ENCODE measurements at regions not wholly inside any gene's neighbourhood (a gene's known extent, or its start where the extent isn't known, plus 50 kb on each side); places are given as distances from the start of the nearest gene placed in this dataset.
"Not testable (repeated sequence)": the region's sequence is repeated elsewhere in the genome, so short reads cannot be mapped to it uniquely, and the experiment has no call there.

DNA sequence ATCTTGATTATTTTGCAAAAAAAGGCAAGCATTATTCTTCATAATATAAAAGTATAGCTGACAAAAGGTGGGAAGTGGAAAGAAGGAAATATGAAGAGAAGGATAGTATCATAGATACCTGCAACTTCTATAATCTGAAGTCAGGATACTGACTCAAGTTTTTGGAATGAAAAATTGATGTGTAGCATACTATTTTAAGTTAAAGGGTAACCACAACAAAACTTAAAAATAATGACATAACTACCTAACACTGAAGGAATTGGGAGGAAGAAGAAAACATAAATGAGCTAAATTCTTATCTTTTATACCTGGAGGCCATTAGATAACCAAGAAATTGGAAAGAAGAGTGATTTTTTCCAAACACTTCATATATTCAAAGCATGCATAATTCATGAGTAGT lies 51.8 kb upstream of the TLE1 start:
- DNase-seq (ENCODE audit: low read depth in 2 of 2), result no peak

DNA sequence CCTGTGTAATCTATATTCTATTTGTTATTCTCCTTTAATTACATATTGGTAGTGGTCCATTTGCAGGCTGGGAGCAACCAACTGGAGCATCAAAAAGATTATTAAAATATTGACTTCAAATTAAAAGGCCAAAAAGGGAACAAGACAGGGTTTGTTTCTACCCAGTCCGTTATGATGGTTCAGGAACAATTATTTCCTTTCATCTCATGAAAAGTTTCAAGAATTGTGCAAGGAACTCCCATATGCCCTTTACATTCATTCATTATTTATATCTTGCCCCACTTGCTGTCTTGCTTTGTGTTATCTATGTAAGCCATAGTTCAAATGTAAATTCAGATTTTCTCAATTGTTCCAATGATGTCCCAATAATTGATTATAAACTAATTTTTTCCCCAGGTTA lies 58.7 kb upstream of the TLE1 start:
- no peak for DNase-seq (ENCODE audit: low read depth in 2 of 2)

DNA sequence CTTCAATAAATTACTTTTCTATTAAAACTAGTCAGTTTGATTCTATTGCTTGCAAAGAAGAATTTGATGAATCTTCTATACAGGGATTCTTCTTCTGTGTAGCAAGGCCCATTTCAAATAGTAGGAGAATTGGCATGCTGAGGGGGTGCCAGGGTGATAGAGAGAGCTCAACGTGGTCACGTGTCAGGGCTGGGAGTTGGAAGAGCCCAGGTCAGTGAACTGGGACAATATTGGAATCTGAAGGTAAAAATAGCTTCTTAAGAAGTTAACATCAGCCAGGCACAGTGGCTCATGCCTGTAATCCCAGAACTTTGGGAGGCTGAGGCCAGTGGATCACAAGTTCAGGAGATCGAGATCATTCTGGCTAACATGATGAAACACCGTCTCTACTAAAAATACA lies 64.1 kb upstream of the TLE1 start:
- DNase-seq (ENCODE audit: low read depth in 2 of 2), result no peak

DNA sequence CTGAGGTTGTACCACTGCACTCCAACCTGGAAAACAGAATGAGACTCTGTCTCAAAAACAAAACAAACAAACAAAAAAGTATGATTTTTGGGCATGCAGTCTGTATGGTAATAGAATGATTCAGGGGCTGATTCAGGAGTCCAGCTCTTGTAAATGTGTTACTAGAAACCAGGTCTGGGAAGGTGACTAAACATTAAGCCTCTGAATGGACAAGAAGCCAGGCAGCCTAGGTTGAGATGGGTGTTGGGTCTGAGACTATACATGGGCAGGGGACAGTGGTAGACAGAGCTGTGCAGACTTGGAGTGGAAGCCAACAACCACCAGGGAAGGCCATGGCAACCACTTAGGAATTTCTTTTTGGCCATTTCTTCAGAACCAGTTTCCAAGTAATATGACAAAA lies 64.9 kb upstream of the TLE1 start:
- DNase-seq (ENCODE audit: low read depth in 2 of 2), result no peak

DNA sequence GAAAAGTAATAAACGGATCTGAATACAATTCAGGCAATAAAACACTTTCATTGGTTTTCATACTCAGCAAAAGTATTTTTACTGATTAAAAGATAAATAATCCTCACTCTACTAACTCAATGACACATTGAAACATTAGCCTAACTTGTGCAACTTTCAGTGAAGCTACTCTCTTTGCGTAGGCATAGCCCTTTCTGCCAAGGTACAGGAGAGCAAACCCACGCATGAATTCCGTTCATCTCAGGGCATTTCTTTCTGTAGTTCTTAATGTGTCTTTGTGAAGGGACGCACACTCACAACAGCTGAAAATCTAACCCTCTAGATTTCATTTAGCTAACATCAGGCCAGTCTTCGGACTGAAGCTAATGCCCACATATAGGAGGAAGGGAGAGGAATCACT lies 66.4 kb upstream of the TLE1 start:
- DNase-seq (ENCODE audit: low read depth in 2 of 2), result no peak

DNA sequence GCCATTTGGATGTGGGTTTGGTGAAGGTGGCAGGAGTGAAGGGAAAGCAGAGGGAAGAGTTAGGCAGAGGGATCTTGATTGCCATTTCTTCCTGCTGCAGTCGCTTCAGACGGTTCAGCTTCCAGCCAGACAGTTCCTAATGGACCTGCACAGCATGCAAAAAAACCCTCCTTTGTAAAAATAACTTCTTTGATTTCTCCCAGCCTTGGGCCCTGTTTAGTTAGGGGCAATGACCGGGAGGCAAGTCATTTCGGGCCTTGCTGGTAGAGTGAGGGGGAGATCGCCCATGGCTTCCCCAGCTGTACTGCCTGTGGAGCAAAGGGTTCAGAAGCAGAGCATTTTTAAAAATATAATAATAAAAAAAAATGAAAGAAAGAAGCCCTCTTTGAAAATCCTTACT lies 67.2 kb upstream of the TLE1 start:
- DNase-seq (ENCODE audit: low read depth in 2 of 2), result no peak

DNA sequence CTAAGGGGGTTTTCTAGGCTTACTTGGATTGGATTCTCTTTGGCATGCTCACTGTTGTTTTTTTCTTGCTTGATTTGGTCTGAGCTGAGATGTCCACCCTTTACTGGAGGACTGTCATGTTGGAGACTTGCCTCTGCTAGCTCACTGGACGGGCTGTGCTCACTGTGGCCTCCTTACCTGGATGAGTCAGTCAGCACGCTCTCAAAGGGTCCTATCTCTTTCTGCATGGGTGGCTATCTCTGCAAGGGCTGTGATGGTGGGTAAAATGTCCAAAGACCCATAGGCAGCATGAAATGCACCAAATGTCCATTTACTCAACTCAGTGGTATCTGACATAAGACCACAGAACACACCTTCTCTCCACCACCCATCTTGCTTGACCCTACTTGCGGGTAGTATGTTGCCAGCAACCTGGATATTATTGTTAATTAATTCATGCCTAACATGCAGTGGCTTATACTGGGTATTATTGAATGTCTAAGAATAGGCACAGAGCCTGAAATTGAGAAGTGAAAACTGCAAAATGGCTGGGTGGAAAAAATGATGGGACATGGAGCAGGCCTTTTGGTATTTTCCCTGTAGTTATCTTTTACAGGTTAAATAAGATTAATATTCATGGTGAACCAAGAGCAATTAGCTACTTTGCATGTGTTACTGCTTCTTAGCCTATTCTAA lies 68.9 kb upstream of the TLE1 start:
- no peak for DNase-seq (ENCODE audit: low read depth in 2 of 2)

DNA sequence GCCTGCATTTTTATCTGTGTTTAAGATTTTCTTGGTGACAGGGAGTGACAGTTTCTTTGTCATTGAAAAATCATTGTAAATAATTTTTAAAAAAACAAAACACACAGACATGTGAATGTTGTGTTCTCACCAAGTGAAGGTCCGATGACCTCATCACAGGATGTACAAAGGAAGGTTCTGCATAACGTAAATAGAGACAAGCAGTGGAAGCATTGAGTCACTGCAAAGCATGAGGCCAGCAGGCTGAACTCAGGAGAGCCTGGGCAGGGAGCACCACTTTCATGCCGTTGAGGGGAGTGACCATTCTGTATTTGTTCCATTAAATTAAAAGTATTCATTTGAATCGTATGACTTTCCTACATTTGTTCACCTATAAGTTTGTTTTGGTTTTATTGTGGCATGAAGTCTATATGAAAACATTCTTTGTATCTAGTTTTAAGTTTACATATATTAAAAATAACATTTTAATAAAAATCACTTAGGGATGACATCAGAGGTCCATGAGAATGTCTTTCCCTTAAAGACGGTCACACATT lies 70.4 kb upstream of the TLE1 start:
- DNase-seq (ENCODE audit: low read depth in 2 of 2), result peak; percentile 29 to 39

DNA sequence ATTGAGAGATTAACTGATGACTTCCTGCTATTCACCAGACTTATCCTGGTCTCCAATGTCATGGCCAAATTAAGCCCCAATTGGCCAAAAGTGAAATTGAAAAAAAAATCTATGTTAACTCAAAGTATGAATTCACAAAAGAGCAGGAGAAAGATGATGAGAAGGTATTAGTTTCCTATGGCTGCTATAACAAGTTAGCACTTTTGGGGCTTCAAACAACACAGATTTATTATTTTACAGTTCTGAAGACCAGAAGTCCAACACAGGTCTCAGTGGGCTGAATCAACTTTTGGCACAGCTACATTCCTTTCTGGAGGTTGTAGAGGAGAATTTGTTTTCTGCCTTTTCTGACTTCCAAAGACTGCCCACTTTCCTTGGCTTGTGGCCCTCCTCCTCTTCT lies 78.6 kb upstream of the TLE1 start:
- DNase-seq (ENCODE audit: low read depth in 2 of 2), result no peak

DNA sequence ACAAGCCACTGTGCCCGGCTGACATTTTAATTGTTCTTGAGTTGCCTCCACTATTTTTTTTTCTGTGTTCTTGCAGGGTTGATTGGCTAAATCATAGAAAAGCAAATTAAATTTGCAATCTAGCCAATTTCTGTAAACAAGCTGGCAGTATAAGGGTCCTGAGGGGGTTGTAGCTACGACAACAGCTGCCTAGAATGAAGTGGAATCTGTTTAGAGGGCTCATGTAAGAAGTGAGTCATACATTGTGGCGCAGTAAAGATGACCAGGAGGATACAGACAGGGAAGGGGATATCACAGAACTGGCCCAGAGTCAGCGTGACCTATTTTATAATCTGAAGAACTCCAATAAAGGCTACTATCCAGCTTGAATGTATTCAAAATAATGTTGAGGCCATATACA lies 82.2 kb upstream of the TLE1 start:
- peak; percentile 12 to 18 for DNase-seq (ENCODE audit: low read depth in 2 of 2)

DNA sequence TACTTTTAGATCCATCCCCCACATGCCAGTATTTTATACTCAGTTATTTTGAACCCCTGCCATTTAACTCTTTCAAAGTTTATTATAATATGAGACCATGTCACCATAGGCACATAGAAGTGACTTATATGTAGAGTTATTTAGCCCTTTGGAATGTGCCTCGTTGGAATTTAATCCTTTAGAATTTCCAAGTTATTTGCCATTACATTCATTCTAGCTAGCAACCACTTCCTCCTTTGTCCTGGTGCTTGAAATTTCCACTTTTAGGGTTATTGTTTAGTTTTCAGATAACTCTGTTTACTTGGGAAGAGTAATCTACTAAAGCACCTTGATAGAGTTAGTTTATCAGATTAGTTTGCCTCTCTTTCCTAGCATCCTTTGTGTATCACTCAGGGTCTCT lies 82.8 kb upstream of the TLE1 start:
- peak; percentile 31 to 36 for DNase-seq (ENCODE audit: low read depth in 2 of 2)

DNA sequence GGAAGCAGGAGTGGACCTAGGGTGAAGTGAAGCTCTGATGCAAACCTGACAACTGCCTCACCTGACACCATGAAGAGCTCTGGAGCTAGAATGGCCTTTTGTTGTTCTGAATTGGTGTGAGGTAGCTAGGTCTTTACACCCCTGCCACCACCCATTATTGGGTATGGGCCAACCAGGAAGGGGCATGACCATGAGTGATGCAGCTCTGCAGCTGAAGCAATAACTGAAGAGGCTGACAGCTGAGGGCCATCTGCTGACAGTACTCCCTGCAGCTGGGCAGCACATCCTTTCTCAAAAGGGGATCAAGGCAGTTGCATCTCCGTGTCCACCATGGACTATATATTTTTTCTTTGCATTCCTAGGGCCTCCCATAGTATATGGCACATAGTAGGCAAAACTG lies 87.0 kb upstream of the TLE1 start:
- DNase-seq (ENCODE audit: low read depth in 2 of 2), result no peak

DNA sequence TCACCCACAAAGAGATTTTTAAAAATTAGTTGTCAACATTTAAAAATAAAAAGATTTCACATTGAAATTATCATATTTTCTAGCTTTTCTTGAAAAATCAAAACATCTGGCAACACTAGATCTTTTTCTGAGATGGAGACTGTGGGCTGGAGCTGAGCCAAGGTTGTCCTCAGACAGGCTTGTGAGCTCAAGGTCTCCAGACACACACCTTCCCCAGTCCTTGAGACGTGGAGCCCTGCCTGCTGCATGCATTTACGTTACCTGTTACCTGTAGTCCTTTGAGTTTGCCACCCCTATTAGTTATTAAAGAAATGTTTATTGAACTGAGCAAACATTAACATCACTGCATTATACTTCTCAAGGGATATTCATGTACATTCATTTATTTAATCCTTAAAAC lies 87.5 kb upstream of the TLE1 start:
- DNase-seq (ENCODE audit: low read depth in 2 of 2), result no peak

DNA sequence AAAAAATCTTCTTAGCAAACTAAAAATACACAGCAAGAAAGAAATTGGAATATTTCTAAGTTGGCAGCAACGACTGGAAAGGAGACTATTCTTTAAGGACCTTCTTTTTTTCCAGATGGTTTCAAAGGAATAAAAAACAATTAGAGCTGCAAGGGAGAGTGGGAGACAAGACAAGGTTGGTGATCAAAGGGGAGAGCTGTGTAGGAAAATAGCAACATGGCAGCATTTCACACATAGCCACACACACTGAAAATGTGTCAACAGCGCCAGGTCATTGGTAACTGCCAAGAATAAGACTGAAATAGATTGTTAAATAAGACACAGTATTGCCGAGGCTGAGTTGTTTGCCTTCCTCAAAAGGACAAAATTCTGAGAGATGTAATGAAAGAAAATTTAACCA lies 88.1 kb upstream of the TLE1 start:
- DNase-seq (ENCODE audit: low read depth in 2 of 2), result no peak

DNA sequence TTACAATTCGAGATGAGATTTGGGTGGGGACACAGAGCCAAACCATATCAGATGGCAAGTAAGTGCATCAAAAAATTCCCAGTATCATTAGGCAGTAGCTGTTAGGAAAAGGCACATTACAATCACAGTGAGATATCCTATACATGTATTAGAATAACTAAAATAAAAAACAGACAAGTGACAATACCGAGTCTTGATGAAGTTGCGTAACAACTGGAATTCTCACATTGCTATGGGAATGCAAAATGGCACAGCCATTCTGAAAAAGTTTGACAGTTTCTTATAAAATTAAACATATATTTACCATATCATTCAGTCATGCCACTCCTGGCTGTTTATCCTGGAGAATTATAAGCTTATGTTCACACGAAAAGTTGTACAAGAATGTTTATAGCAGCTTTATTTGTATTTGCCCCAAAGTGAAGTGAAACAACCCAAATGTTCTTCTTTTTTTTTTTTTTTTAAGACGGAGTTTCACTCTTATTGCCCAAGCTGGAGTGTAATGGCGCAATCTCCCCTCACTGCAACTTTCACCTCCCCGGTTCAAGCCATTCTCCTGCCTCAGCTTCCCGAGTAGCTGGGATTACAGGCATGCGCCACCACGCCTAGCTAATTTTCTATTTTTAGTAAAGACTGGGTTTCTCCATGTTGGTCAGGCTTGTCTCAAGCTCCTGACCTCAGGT lies 93.1 kb upstream of the TLE1 start:
- DNase-seq (ENCODE audit: low read depth in 2 of 2), result no peak

DNA sequence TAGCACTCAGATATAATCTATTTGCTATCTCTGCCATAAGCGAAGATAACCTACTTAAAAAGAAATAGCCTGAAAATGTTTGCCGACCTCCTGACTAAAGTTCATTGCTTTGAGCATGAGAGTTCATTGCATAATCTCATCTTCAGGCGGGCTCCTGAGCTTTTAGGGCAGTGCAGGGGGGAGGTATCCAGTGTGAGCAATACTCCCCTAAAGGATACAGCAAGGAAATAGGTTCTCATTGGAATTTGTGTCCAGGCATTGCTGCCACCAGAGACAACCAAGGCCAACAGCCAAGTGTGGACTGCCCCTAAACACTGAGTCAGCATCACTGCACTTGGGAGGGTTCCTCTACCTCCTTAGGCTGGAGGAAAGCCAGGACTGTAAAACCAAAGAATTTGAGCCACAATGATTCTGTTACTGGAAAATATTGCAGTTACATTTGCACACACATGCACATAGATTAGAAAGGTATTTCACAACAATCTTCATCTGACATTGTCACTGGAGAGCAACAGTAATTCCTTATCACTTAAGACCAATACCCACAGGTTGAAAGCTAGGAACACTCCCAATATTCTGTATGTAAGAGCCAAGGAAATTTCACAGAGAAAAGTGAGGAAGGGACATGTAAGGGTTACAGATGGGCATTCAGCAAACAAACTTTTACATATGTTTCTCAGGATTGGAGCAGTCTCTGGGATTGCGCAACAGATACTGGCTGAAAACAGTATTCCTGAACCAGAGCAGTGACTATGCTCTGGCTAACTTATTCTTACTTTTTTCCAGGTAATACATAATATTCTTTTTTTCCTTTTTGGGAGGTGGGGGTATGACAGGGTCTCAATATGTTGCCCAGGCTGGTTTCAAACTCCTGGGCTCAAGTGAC lies 98.6 kb upstream of the TLE1 start:
- DNase-seq (ENCODE audit: low read depth in 2 of 2), result peak; percentile 93 to 95

DNA sequence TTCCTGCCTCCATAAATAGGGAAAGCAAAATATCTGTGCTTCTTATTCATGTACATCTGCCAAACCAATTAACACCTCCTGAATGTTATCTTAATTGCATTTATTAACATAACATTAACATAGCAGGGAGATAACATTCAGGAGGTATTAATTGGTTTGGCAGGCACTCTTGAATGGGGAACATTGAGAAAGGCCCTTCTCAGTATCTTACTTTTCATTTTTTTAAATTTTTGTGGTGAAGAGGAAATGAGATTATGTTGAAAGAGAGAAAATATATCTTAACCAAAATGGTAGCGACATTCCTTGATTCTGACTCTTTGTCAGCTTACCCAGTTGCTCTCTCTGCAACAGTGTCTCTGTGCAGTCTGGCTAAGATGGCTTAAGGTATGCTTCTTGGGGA lies 100.4 kb upstream of the TLE1 start:
- peak; percentile 66 to 67 for DNase-seq (ENCODE audit: low read depth in 2 of 2)

DNA sequence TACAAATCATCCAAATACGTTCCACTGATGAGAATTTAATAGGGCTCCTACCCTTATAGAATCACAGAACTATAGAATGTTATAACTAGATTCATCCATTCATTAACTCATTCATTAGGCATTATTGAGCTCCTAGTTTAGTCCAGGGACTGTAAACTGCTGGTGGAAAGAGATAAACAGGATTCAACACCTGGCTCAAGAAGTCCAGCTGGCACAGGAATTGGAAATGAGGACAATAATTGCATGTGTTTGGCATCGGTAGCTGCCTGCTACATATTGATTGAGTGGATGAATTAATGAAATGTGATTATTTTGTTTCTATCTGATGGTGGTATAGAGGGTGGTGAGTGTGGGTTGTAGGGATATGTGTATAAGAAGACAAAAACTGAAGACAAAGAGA lies 100.8 kb upstream of the TLE1 start:
- no peak for DNase-seq (ENCODE audit: low read depth in 2 of 2)

DNA sequence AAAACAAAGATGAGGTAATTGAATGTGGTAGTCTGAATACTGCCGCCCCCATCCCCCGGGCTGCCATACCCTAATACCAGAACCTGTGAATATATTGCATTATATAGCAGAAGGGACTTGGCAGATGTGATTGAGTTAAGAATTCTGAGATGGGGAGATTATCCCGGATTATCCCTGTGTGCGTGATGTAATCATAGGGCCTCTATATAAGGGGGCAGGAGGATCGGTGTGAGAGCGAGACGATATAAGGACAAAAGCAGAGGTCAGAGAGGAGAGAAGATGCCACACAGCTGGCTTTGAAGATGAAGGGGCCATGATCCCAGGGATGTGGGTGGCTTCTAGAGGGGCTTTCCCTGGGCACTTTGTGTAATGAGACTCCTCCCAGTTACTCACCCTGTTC lies 101.7 kb upstream of the TLE1 start:
- DNase-seq (ENCODE audit: low read depth in 2 of 2), result no peak

DNA sequence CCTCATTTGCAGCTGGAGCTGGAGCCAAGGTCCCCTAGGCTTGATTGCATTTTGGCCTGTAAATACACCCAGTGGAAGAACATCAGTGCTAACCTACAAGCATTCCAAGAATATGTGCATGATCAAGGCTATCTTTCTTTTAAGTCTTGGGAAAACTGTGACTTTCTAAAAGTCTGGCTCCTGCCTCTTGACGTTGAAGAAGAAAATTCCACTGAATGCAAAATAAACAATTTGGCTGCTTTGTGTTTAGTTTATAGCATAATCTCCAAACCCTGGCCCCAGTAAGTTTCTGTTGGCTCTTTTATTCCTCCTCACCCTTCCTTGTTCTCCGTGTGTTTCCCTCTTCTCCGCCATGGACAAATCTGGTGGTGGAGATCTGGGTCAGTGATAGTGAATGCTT lies 109.3 kb upstream of the TLE1 start:
- no peak for DNase-seq (ENCODE audit: low read depth in 2 of 2)

DNA sequence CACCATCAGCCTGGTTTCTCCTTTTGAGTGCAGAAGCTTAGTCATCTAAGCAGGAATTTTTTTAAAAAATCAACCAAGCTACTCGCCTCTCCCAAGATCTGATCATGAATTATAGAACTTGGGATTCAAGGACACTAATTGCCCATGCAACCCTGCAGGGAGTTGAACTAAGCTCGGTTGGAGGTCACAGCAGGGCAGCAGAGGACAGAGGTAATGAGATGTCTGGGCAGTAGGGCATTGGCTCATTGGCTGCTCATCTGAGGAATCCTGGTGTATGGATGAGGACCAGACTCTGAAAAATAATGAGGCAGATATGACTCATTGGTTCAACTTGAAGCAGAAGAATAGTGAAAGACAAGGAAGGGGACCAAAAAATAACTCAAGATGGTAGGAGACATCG lies 111.8 kb upstream of the TLE1 start:
- DNase-seq (ENCODE audit: low read depth in 2 of 2), result no peak

DNA sequence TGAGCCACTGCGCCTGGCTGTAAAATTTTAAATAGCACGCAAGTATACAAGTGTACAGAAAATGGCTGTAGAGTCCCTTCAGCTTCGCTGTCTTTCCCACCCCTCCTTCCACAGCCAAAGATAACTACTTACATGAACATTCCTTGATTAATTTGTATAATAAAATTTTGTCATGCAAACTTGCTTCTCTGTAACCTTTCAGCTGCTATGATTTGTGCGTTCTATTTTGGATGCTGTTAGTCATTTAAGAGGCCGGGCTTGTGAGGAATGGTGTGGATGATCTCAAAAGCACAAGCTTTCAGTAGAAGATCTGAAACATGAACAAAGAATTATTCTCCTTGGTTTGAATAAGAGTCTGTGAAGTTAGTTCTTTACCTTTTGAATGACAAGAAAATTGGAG lies 115.0 kb upstream of the TLE1 start:
- DNase-seq (ENCODE audit: low read depth in 2 of 2), result peak; percentile 58 to 59

DNA sequence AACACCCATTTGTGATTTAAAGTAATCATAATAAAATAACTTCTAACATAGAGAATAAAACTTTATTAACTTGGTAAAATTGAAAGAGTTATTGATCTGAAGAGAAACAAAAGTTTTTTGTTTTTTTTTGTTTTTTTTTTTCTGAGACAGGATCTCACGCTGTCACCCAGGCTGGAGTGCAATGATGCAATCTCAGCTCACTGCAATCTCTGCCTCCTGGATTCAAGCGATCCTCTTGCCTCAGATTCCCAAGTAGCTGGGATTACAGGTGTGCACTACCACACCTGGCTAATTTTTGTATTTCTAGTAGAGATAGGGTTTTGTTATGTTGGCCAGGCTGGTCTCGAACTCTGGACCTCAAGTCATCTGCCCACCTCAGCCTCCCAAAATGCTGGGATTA lies 116.5 kb upstream of the SPATA31D4 start:
- DNase-seq (ENCODE audit: low read depth in 2 of 2), result not testable (repeated sequence)
